ENCODE measurements at regions not wholly inside any gene's neighbourhood (a gene's known extent, or its start where the extent isn't known, plus 50 kb on each side); places are given as distances from the start of the nearest gene placed in this dataset.
"Not testable (repeated sequence)": the region's sequence is repeated elsewhere in the genome, so short reads cannot be mapped to it uniquely, and the experiment has no call there.

- Histone ChIP-seq H3K27ac (ENCODE audit: low read length) (no peak overlapping the region), H3K9ac (ENCODE audit: low read length) (no peak overlapping the region), H3K4me3 (ENCODE audit: low read length) (no peak overlapping the region), H3K79me2 (ENCODE audit: low read length) (no peaks in the 10 kb centered on the region), H2AFZ (ENCODE audit: low read length) (no peak overlapping the region), H3K9me3 (ENCODE audit: low read length) (peaks cover 4% of the 10 kb centered on the region; the same call in 1 of the 2 replicates), H3K36me3 (ENCODE audit: insufficient read depth, low read length) (no peaks in the 10 kb centered on the region), H3K27me3 (ENCODE audit: low read length) (no peaks in the 10 kb centered on the region), H4K20me1 (ENCODE audit: insufficient read depth, low read depth, low read length) (no peaks in the 10 kb centered on the region), H3K4me1 (ENCODE audit: low read length) (no peaks in the 10 kb centered on the region), H3K4me2 (ENCODE audit: low read depth, low read length, poor library complexity, severe bottlenecking) (no peak overlapping the region), H3K9me2 (replicated peaks; ENCODE audit: insufficient read depth, low read length) (no peaks in the 10 kb centered on the region)
- DNase-seq = no peak
Observed at GRCh38 chr4:59689149-59689548, 1511.0 kb upstream of the ADGRL3 start.

GRCh38 chr4:59695355-59696053, 1504.6 kb upstream of the ADGRL3 start:
- no peaks in the 10 kb centered on the region for H3K27me3 ChIP-seq (ENCODE audit: low read length)
- H3K27ac ChIP-seq (ENCODE audit: low read length) = no peak overlapping the region

DNA sequence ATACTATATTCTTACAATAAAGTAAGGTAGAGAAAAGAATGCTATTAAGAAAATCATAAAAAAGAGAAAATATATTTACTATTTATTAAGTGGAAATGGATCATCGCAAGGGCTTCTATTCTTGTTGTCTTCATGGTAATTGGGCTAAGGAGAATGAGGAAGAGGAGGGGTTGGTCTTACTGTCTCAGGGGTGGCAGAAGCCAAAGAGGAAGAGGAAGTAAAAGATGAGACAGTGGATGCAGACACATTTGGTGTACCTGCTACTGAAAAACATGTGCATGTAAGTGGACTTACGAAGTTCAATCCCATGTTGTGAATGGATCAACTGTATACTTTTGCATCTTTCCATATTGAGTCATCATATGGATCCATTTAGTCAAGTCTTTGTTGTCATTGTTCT, 1502.1 kb upstream of the ADGRL3 start:
- H3K27ac ChIP-seq (ENCODE audit: low read length) = no peak overlapping the region
- DNase-seq = no peak
- no peak overlapping the region for H3K4me3 ChIP-seq (ENCODE audit: low read length)
- no peak overlapping the region for H2AFZ ChIP-seq (ENCODE audit: low read length)
- no peaks in the 10 kb centered on the region for H3K79me2 ChIP-seq (ENCODE audit: low read length)
- H3K36me3 ChIP-seq (ENCODE audit: insufficient read depth, low read length) = no peaks in the 10 kb centered on the region
- H3K4me2 ChIP-seq (ENCODE audit: low read depth, low read length, poor library complexity, severe bottlenecking) = no peak overlapping the region
- H3K9ac ChIP-seq (ENCODE audit: low read length) = no peak overlapping the region
- peaks cover 9% of the 10 kb centered on the region; the same call in 1 of the 2 replicates for H3K9me3 ChIP-seq (ENCODE audit: low read length)
- no peaks in the 10 kb centered on the region for H3K27me3 ChIP-seq (ENCODE audit: low read length)
- no peaks in the 10 kb centered on the region for H3K4me1 ChIP-seq (ENCODE audit: low read length)
- H4K20me1 ChIP-seq (ENCODE audit: insufficient read depth, low read depth, low read length) = no peaks in the 10 kb centered on the region
- no peaks in the 10 kb centered on the region for H3K9me2 ChIP-seq (replicated peaks; ENCODE audit: insufficient read depth, low read length)

More at GRCh38 chr4:59695355-59696053, 1504.6 kb upstream of the ADGRL3 start:
- H3K4me2 ChIP-seq (ENCODE audit: low read depth, low read length, poor library complexity, severe bottlenecking) = no peak overlapping the region
- DNase-seq = no peak
- H2AFZ ChIP-seq (ENCODE audit: low read length) = no peak overlapping the region
- H3K9me2 ChIP-seq (replicated peaks; ENCODE audit: insufficient read depth, low read length) = no peaks in the 10 kb centered on the region
- peaks cover 9% of the 10 kb centered on the region; the same call in 1 of the 2 replicates for H3K9me3 ChIP-seq (ENCODE audit: low read length)
- no peaks in the 10 kb centered on the region for H3K4me1 ChIP-seq (ENCODE audit: low read length)
- no peaks in the 10 kb centered on the region for H3K79me2 ChIP-seq (ENCODE audit: low read length)
- no peaks in the 10 kb centered on the region for H4K20me1 ChIP-seq (ENCODE audit: insufficient read depth, low read depth, low read length)
- no peaks in the 10 kb centered on the region for H3K36me3 ChIP-seq (ENCODE audit: insufficient read depth, low read length)
- H3K9ac ChIP-seq (ENCODE audit: low read length) = no peak overlapping the region
- H3K4me3 ChIP-seq (ENCODE audit: low read length) = no peak overlapping the region

GRCh38 chr4:59700651-59701050, 1499.5 kb upstream of the ADGRL3 start:
- Histone ChIP-seq H3K9ac (ENCODE audit: low read length) (no peak overlapping the region), H3K36me3 (ENCODE audit: insufficient read depth, low read length) (no peaks in the 10 kb centered on the region), H3K4me1 (ENCODE audit: low read length) (no peaks in the 10 kb centered on the region), H3K9me2 (replicated peaks; ENCODE audit: insufficient read depth, low read length) (no peaks in the 10 kb centered on the region), H4K20me1 (ENCODE audit: insufficient read depth, low read depth, low read length) (no peaks in the 10 kb centered on the region), H3K4me3 (ENCODE audit: low read length) (no peak overlapping the region), H3K4me2 (ENCODE audit: low read depth, low read length, poor library complexity, severe bottlenecking) (no peak overlapping the region), H2AFZ (ENCODE audit: low read length) (no peak overlapping the region), H3K79me2 (ENCODE audit: low read length) (no peaks in the 10 kb centered on the region), H3K27ac (ENCODE audit: low read length) (no peak overlapping the region), H3K9me3 (ENCODE audit: low read length) (peaks cover 11% of the 10 kb centered on the region; the same call in 1 of the 2 replicates), H3K27me3 (ENCODE audit: low read length) (no peaks in the 10 kb centered on the region)
- no peak for DNase-seq

GRCh38 chr4:59704616-59705015, 1495.5 kb upstream of the ADGRL3 start:
- Histone ChIP-seq H3K4me1 (ENCODE audit: low read length) (no peaks in the 10 kb centered on the region), H3K9me3 (ENCODE audit: low read length) (peaks cover 10% of the 10 kb centered on the region; the same call in 1 of the 2 replicates), H4K20me1 (ENCODE audit: insufficient read depth, low read depth, low read length) (no peaks in the 10 kb centered on the region), H3K4me3 (ENCODE audit: low read length) (no peak overlapping the region), H3K9me2 (replicated peaks; ENCODE audit: insufficient read depth, low read length) (no peaks in the 10 kb centered on the region), H3K9ac (ENCODE audit: low read length) (no peak overlapping the region), H3K36me3 (ENCODE audit: insufficient read depth, low read length) (no peaks in the 10 kb centered on the region), H3K4me2 (ENCODE audit: low read depth, low read length, poor library complexity, severe bottlenecking) (no peak overlapping the region), H3K27me3 (ENCODE audit: low read length) (no peaks in the 10 kb centered on the region), H2AFZ (ENCODE audit: low read length) (no peak overlapping the region), H3K79me2 (ENCODE audit: low read length) (no peaks in the 10 kb centered on the region), H3K27ac (ENCODE audit: low read length) (no peak overlapping the region)
- no peak for DNase-seq

DNA sequence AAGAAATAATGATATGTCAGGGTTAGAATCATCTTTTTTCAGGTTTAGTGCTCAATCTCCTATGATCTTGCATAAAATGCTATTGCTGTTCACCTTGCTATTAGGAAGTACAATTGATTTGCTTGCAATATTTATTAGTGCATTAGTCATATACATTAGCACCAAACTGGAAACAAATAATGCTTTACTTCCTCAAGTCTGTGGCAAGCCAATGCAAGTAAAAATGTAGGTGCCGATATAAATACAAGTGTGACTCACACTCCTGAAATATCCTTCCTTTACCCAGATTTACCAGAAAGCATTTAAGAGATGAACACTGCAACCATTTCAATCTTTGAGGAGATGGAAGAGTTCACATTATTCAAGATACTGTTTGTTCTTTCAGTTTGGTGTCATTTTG, 1487.7 kb upstream of the ADGRL3 start:
- Histone ChIP-seq H3K4me3 (ENCODE audit: low read length) (no peak overlapping the region), H3K4me2 (ENCODE audit: low read depth, low read length, poor library complexity, severe bottlenecking) (no peak overlapping the region), H2AFZ (ENCODE audit: low read length) (no peak overlapping the region), H3K4me1 (ENCODE audit: low read length) (no peaks in the 10 kb centered on the region), H3K27ac (ENCODE audit: low read length) (no peak overlapping the region), H3K9me3 (ENCODE audit: low read length) (peaks cover 23% of the 10 kb centered on the region; the same call in 1 of the 2 replicates), H3K9ac (ENCODE audit: low read length) (no peak overlapping the region), H3K9me2 (replicated peaks; ENCODE audit: insufficient read depth, low read length) (no peaks in the 10 kb centered on the region), H3K27me3 (ENCODE audit: low read length) (no peaks in the 10 kb centered on the region), H4K20me1 (ENCODE audit: insufficient read depth, low read depth, low read length) (no peaks in the 10 kb centered on the region), H3K79me2 (ENCODE audit: low read length) (no peaks in the 10 kb centered on the region), H3K36me3 (ENCODE audit: insufficient read depth, low read length) (no peaks in the 10 kb centered on the region)
- DNase-seq = no peak

GRCh38 chr4:59724286-59724685, 1475.8 kb upstream of the ADGRL3 start:
- H3K27me3 ChIP-seq (ENCODE audit: low read length); H3K9me2 ChIP-seq (replicated peaks; ENCODE audit: insufficient read depth, low read length); H3K79me2 ChIP-seq (ENCODE audit: low read length); H4K20me1 ChIP-seq (ENCODE audit: insufficient read depth, low read depth, low read length); H3K27ac ChIP-seq (ENCODE audit: low read length); H3K4me2 ChIP-seq (ENCODE audit: low read depth, low read length, poor library complexity, severe bottlenecking); DNase-seq; H2AFZ ChIP-seq (ENCODE audit: low read length); H3K4me3 ChIP-seq (ENCODE audit: low read length); H3K4me1 ChIP-seq (ENCODE audit: low read length); H3K36me3 ChIP-seq (ENCODE audit: insufficient read depth, low read length); H3K9ac ChIP-seq (ENCODE audit: low read length): not testable (repeated sequence)
- H3K9me3 ChIP-seq (ENCODE audit: low read length) = peaks cover 23% of the 10 kb centered on the region

DNA sequence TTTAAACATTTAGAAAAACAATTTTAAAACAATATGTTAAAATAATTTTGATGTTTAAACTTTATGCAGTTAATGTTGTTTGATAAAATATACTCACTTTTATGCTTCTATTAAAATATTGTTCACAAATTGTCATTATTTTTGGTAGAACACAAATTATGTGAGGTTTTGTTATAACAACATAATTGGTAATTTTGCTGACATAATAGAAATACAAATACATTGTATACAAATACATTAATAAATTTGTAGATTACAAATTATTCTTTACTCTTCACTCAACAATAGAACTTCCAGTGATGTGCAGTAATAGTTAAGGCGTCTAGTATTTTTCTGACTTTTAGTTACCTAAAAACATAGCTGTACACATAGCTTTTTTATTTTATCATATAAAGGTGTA, 1472.4 kb upstream of the ADGRL3 start:
- no peak overlapping the region for H2AFZ ChIP-seq (ENCODE audit: low read length)
- no peak overlapping the region for H3K4me2 ChIP-seq (ENCODE audit: low read depth, low read length, poor library complexity, severe bottlenecking)
- no peaks in the 10 kb centered on the region for H3K4me1 ChIP-seq (ENCODE audit: low read length)
- H3K36me3 ChIP-seq (ENCODE audit: insufficient read depth, low read length) = no peaks in the 10 kb centered on the region
- H3K9me2 ChIP-seq (replicated peaks; ENCODE audit: insufficient read depth, low read length) = no peaks in the 10 kb centered on the region
- no peak overlapping the region for H3K4me3 ChIP-seq (ENCODE audit: low read length)
- no peak overlapping the region for H3K9ac ChIP-seq (ENCODE audit: low read length)
- no peaks in the 10 kb centered on the region for H3K27me3 ChIP-seq (ENCODE audit: low read length)
- no peak overlapping the region for H3K27ac ChIP-seq (ENCODE audit: low read length)
- no peaks in the 10 kb centered on the region for H3K79me2 ChIP-seq (ENCODE audit: low read length)
- DNase-seq = no peak
- peaks cover 27% of the 10 kb centered on the region for H3K9me3 ChIP-seq (ENCODE audit: low read length)
- no peaks in the 10 kb centered on the region for H4K20me1 ChIP-seq (ENCODE audit: insufficient read depth, low read depth, low read length)

All from Karpas-422 (cell line).